Endothelial cell of umbilical vein (primary cell): ENCODE measurements at regions not wholly inside any gene's neighbourhood (a gene's known extent, or its start where the extent isn't known, plus 50 kb on each side); places are given as distances from the start of the nearest gene placed in this dataset.

ENCODE experiments used
- BruUV-seq: library from RNA; stranded (reverse); fragments of 400-500 nt; replicated peaks from 2 replicates; lab custom pipeline; 2021; lab: Mats Ljungman, UMichigan
- CTCF ChIA-PET: fragments of 300-600, 350-600 bp; sonication (Branson Sonifier 250); formaldehyde crosslinking; loops from one replicate; lab custom pipeline; 2021; ENCODE audit warnings: antibody characterized with exemption, inconsistent platforms; lab: Charles Lee
- POLR2A ChIA-PET: fragments of 300-600, 350-600 bp; sonication (Branson Sonifier 250); formaldehyde crosslinking; loops from one replicate; lab custom pipeline; 2021; ENCODE audit warnings: antibody characterized with exemption, inconsistent platforms; lab: Charles Lee
- DNase-seq: peaks from one replicate; pipeline ENCODE4 v3.0.0-alpha.2; 2011; ENCODE audit warnings: low read depth, low spot score
- FAIRE-seq: peaks from 2 replicates; lab custom pipeline; 2011; peaks lifted over from hg19 to GRCh38; lab: Jason Lieb, UNC
- H2AFZ ChIP-seq: 2 replicates; pipeline ENCODE4 v1.6.0; 2012; ENCODE audit warnings: low read depth, low read length, control low read depth, inconsistent platforms
- H3K27ac ChIP-seq: 2 replicates; pipeline ENCODE4 v1.5.1; 2011; ENCODE audit warnings: low read depth, mild to moderate bottlenecking, control low read depth, low read length, moderate library complexity; ENCODE audit not compliant: insufficient read depth
- H3K27me3 ChIP-seq, 2 experiments: 2 replicates each; pipeline versions ENCODE4 v1.6.0 to v1.6.1; 2011; ENCODE audit warnings: low read length in 2 of 2, mixed read lengths in 1 of 2; ENCODE audit not compliant: control insufficient read depth in 2 of 2, insufficient read depth in 2 of 2
- H3K36me3 ChIP-seq, 2 experiments: 2 replicates in 1 of 2; 3 replicates in 1 of 2; pipeline ENCODE4 v1.5.1; 2011; ENCODE audit warnings: low read length in 2 of 2, mild to moderate bottlenecking in 1 of 2, moderate library complexity in 1 of 2; ENCODE audit not compliant: control insufficient read depth in 2 of 2, insufficient read depth in 2 of 2; ENCODE audit errors: extremely low read depth in 1 of 2
- H3K4me1 ChIP-seq: 3 replicates; pipeline ENCODE4 v1.5.1; 2011; ENCODE audit warnings: mild to moderate bottlenecking, low read length; ENCODE audit not compliant: control insufficient read depth, insufficient read depth; ENCODE audit errors: extremely low read depth
- H3K4me2 ChIP-seq: 2 replicates; pipeline ENCODE4 v1.6.1; 2011; ENCODE audit warnings: low read length, control low read depth, mixed read lengths; ENCODE audit not compliant: insufficient read depth
- H3K4me3 ChIP-seq, 3 experiments: fragments of 200-600 bp in 1 of 3; sonication (generic), shearing (Covaris generic) in 1 of 3; replicated peaks in 1 of 3; 2 replicates each; pipeline ENCODE4 v1.5.1; 2011 to 2016; ENCODE audit warnings: control low read depth in 3 of 3, low read length in 3 of 3, mild to moderate bottlenecking in 2 of 3, inconsistent platforms in 1 of 3, low read depth in 1 of 3, moderate library complexity in 1 of 3; ENCODE audit not compliant: insufficient read depth in 1 of 3
- H3K79me2 ChIP-seq: 2 replicates; pipeline ENCODE4 v1.6.0; 2012; ENCODE audit warnings: low read length, inconsistent platforms; ENCODE audit not compliant: control insufficient read depth, insufficient read depth
- H3K9ac ChIP-seq: replicated peaks from 2 replicates; pipeline ENCODE3; 2011; ENCODE audit warnings: low read length, control low read depth; ENCODE audit not compliant: insufficient read depth; ENCODE audit errors: extremely low read depth
- H3K9me1 ChIP-seq: replicated peaks from 3 replicates; pipeline ENCODE4 v1.6.0; 2011; ENCODE audit warnings: mild to moderate bottlenecking, low read length; ENCODE audit not compliant: control insufficient read depth, insufficient read depth; ENCODE audit errors: extremely low read depth
- H3K9me3 ChIP-seq: replicated peaks from 2 replicates; pipeline ENCODE4 v1.5.1; 2012; ENCODE audit warnings: low read length, inconsistent platforms; ENCODE audit not compliant: control insufficient read depth, insufficient read depth
- H4K20me1 ChIP-seq: replicated peaks from 2 replicates; pipeline ENCODE3; 2011; ENCODE audit warnings: mild to moderate bottlenecking, low read length; ENCODE audit not compliant: control insufficient read depth, insufficient read depth; ENCODE audit errors: extremely low read depth
- EZH2 ChIP-seq: IDR thresholded peaks from 2 replicates; pipeline ENCODE4 v1.6.1; 2012; ENCODE audit warnings: borderline replicate concordance, low read depth, mild to moderate bottlenecking, moderate library complexity, low read length, inconsistent platforms; ENCODE audit not compliant: severe bottlenecking
- FOS ChIP-seq: IDR thresholded peaks from 2 replicates; pipeline ENCODE4 v1.6.1; 2011; ENCODE audit warnings: mild to moderate bottlenecking, low read length, moderate library complexity, borderline replicate concordance; ENCODE audit not compliant: insufficient read depth
- GATA2 ChIP-seq: IDR thresholded peaks from 2 replicates; pipeline ENCODE4 v1.7.0; 2011; ENCODE audit warnings: low read depth, mild to moderate bottlenecking, moderate library complexity, mixed read lengths, low read length; ENCODE audit not compliant: insufficient read length, insufficient read depth
- JUN ChIP-seq: IDR thresholded peaks from 2 replicates; pipeline ENCODE4 v1.6.1; 2011; ENCODE audit warnings: borderline replicate concordance, low read depth; ENCODE audit not compliant: insufficient read length, insufficient read depth
- MYC ChIP-seq: IDR thresholded peaks from one replicate; pipeline ENCODE4 v1.6.1; 2011; ENCODE audit warnings: mild to moderate bottlenecking, low read depth, low read length
- POLR2A ChIP-seq: IDR thresholded peaks from 2 replicates; pipeline ENCODE4 v1.6.1; 2012; ENCODE audit warnings: low read depth, mild to moderate bottlenecking, control low read depth, low read length
- POLR2AphosphoS5 ChIP-seq: IDR thresholded peaks from 2 replicates; pipeline ENCODE4 v1.6.1; 2012; ENCODE audit warnings: low read depth, mild to moderate bottlenecking, control low read depth, low read length, moderate library complexity; ENCODE audit not compliant: insufficient read depth
- dilution Hi-C: fragments of 300-500 bp; cut with MboI; formaldehyde crosslinking; loops from one replicate; pipeline ENCODE4 v1.15.0; 2019; ENCODE audit warnings: low sequenced_read_pairs; ENCODE audit not compliant: extremely low pct_ligation_motif_present
- intact Hi-C: fragments of 100-400 bp; cut with micrococcal nuclease; formaldehyde crosslinking; loops from one replicate; pipeline ENCODE4 v1.10.0; 2022
- TF ChIP-seq, protein P1 (sequence below), 2 donors: IDR thresholded peaks; 1 replicate in 1 of 2; 2 replicates in 1 of 2; pipeline ENCODE4 v1.5.1; 2011; ENCODE audit warnings: low read length in 2 of 2, mild to moderate bottlenecking in 2 of 2, moderate library complexity in 2 of 2, control low read depth in 1 of 2, inconsistent platforms in 1 of 2, low read depth in 1 of 2; ENCODE audit not compliant: insufficient read depth in 1 of 2; ENCODE audit errors: extremely low read depth in 1 of 2

DNA sequence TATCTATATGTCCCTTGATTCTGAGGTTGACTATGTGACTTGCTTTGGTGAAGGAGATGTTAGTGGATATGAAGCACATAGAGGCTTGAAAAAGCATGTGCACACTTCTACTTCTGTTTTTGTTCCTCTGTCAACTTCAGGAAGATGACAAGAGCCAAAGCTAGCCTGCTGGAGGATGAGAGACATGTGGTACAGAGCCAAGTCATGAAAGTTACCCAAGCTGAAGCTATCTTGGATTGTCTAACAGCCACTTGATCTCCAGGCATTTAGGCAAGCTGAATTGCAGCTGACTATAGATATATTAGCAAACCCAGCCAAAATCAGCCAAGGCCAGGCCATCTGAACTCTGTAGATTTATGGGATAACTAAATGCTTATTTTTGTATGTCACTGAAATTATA lies 70.8 kb upstream of the DYNLT3 start:
- Histone ChIP-seq H3K27ac (no peak overlapping the region), H3K9me3 (no peaks in the 10 kb centered on the region), H3K9ac (no peak overlapping the region), H4K20me1 (no peaks in the 10 kb centered on the region), H3K4me1 (peaks cover 7% of the 10 kb centered on the region), H2AFZ (no peak overlapping the region), H3K27me3 (no peaks in the 10 kb centered on the region), H3K79me2 (no peaks in the 10 kb centered on the region), H3K36me3 (no peaks in the 10 kb centered on the region), H3K4me3 (no peak overlapping the region), H3K9me1 (no peaks in the 10 kb centered on the region), H3K4me2 (no peak overlapping the region)
- no TSS peak for BruUV-seq
- ChIA-PET CTCF (no interaction called here), POLR2A (no interaction called here)
- TF ChIP-seq POLR2AphosphoS5 (no peak), EZH2 (no peak), JUN (no peak), MYC (no peak), POLR2A (no peak), GATA2 (no peak), FOS (no peak)
- TF ChIP-seq, protein P1, sequence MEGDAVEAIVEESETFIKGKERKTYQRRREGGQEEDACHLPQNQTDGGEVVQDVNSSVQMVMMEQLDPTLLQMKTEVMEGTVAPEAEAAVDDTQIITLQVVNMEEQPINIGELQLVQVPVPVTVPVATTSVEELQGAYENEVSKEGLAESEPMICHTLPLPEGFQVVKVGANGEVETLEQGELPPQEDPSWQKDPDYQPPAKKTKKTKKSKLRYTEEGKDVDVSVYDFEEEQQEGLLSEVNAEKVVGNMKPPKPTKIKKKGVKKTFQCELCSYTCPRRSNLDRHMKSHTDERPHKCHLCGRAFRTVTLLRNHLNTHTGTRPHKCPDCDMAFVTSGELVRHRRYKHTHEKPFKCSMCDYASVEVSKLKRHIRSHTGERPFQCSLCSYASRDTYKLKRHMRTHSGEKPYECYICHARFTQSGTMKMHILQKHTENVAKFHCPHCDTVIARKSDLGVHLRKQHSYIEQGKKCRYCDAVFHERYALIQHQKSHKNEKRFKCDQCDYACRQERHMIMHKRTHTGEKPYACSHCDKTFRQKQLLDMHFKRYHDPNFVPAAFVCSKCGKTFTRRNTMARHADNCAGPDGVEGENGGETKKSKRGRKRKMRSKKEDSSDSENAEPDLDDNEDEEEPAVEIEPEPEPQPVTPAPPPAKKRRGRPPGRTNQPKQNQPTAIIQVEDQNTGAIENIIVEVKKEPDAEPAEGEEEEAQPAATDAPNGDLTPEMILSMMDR (IDR thresholded peaks at IDR 0.05; ENCODE audit: extremely low read depth in 1 of 2, insufficient read depth in 1 of 2, low read depth in 1 of 2, low read length in 2 of 2): no peak
- FAIRE-seq (peak; percentile 4), DNase-seq (no peak)
- intact Hi-C loops (no loop called here), dilution Hi-C loops (no loop called here)
